T-helper 17 cell (primary cell): ENCODE measurements at regions not wholly inside any gene's neighbourhood (a gene's known extent, or its start where the extent isn't known, plus 50 kb on each side); places are given as distances from the start of the nearest gene placed in this dataset.
"Not testable (repeated sequence)": the region's sequence is repeated elsewhere in the genome, so short reads cannot be mapped to it uniquely, and the experiment has no call there.

Experiments used
- ATAC-seq: fragments of 150-1000 bp; cut with Tn5 transposase; 2 replicates; pipeline ENCODE4 v1.10.0; 2021; ENCODE audit warnings: mild to moderate bottlenecking, moderate library complexity
- DNase-seq, 3 donors: peaks; one replicate each; pipeline versions ENCODE4 v3.0.0 to v3.0.0-alpha.2; 2020 to 2021
- H3K9me3 ChIP-seq: one replicate; pipeline ENCODE4 v1.7.0; 2013; ENCODE audit warnings: low read length, mild to moderate bottlenecking; ENCODE audit not compliant: control insufficient read depth, poor library complexity, severe bottlenecking
- H3K27ac Mint-ChIP-seq: one replicate; pipeline ENCODE4 v1.8.0; 2022; ENCODE audit warnings: mild to moderate bottlenecking, moderate library complexity, mixed read lengths
- H3K27me3 Mint-ChIP-seq: one replicate; pipeline ENCODE4 v1.8.0; 2022; ENCODE audit warnings: mixed read lengths
- H3K36me3 Mint-ChIP-seq: one replicate; pipeline ENCODE4 v1.8.0; 2022; ENCODE audit warnings: low read depth, mixed read lengths
- H3K4me1 Mint-ChIP-seq: one replicate; pipeline ENCODE4 v1.8.0; 2022; ENCODE audit warnings: mild to moderate bottlenecking, mixed read lengths
- H3K4me3 Mint-ChIP-seq: one replicate; pipeline ENCODE4 v1.8.0; 2022; ENCODE audit warnings: mild to moderate bottlenecking, moderate library complexity, mixed read lengths

- not testable (repeated sequence) for H3K4me1 Mint-ChIP-seq, H3K27me3 Mint-ChIP-seq, ATAC-seq, H3K36me3 Mint-ChIP-seq, DNase-seq, H3K27ac Mint-ChIP-seq, H3K9me3 ChIP-seq, H3K4me3 Mint-ChIP-seq
These were observed 205.1 kb downstream of the NPIPB11 start for GRCh38 chr16:29201296-29202024.

- H3K4me3 Mint-ChIP-seq, H3K4me1 Mint-ChIP-seq, ATAC-seq, H3K36me3 Mint-ChIP-seq, H3K27ac Mint-ChIP-seq, H3K9me3 ChIP-seq, H3K27me3 Mint-ChIP-seq, DNase-seq: not testable (repeated sequence)
These were observed 205.8 kb downstream of the NPIPB11 start for GRCh38 chr16:29200681-29201080.

GRCh38 chr16:29200135-29200601 is 206.3 kb downstream of the NPIPB11 start:
- not testable (repeated sequence) for H3K27ac Mint-ChIP-seq, DNase-seq, H3K4me1 Mint-ChIP-seq, H3K27me3 Mint-ChIP-seq, H3K36me3 Mint-ChIP-seq, ATAC-seq, H3K9me3 ChIP-seq, H3K4me3 Mint-ChIP-seq

GRCh38 chr16:29199626-29200025 is 206.9 kb downstream of the NPIPB11 start:
- not testable (repeated sequence) for H3K9me3 ChIP-seq, H3K4me3 Mint-ChIP-seq, H3K27me3 Mint-ChIP-seq, DNase-seq, ATAC-seq, H3K4me1 Mint-ChIP-seq, H3K36me3 Mint-ChIP-seq, H3K27ac Mint-ChIP-seq

- H3K4me1 Mint-ChIP-seq, result peaks cover 2% of the 10 kb centered on the region
- H3K36me3 Mint-ChIP-seq, result peaks cover 2% of the 10 kb centered on the region
- no peaks in the 10 kb centered on the region for H3K9me3 ChIP-seq
- no peak overlapping the region for H3K27ac Mint-ChIP-seq
- no peaks in the 10 kb centered on the region for H3K27me3 Mint-ChIP-seq
- H3K4me3 Mint-ChIP-seq, result no peak overlapping the region
- DNase-seq (no peak), ATAC-seq (no peak)
These were observed 207.6 kb downstream of the NPIPB11 start for GRCh38 chr16:29198731-29199521.

GRCh38 chr16:29198231-29198630 is 208.3 kb downstream of the NPIPB11 start:
- ATAC-seq, result no peak
- no peak for DNase-seq
- H3K27me3 Mint-ChIP-seq, result no peaks in the 10 kb centered on the region
- no peak overlapping the region for H3K27ac Mint-ChIP-seq
- peaks cover 2% of the 10 kb centered on the region for H3K36me3 Mint-ChIP-seq
- no peaks in the 10 kb centered on the region for H3K9me3 ChIP-seq
- H3K4me3 Mint-ChIP-seq, result no peak overlapping the region
- peaks cover 2% of the 10 kb centered on the region for H3K4me1 Mint-ChIP-seq

- H3K27ac Mint-ChIP-seq, H3K27me3 Mint-ChIP-seq, ATAC-seq, DNase-seq, H3K36me3 Mint-ChIP-seq, H3K4me3 Mint-ChIP-seq, H3K9me3 ChIP-seq, H3K4me1 Mint-ChIP-seq: not testable (repeated sequence)
These were observed 208.9 kb downstream of the NPIPB11 start for GRCh38 chr16:29197494-29198100.

- H3K4me1 Mint-ChIP-seq, H3K27me3 Mint-ChIP-seq, H3K9me3 ChIP-seq, H3K4me3 Mint-ChIP-seq, H3K27ac Mint-ChIP-seq, H3K36me3 Mint-ChIP-seq, DNase-seq, ATAC-seq: not testable (repeated sequence)
These were observed 209.8 kb downstream of the NPIPB11 start for GRCh38 chr16:29196746-29197145.

- H3K36me3 Mint-ChIP-seq, H3K27me3 Mint-ChIP-seq, H3K27ac Mint-ChIP-seq, H3K4me3 Mint-ChIP-seq, ATAC-seq, DNase-seq, H3K9me3 ChIP-seq, H3K4me1 Mint-ChIP-seq: not testable (repeated sequence)
These were observed 210.4 kb downstream of the LAT start for GRCh38 chr16:29195116-29195872.

GRCh38 chr16:29194185-29194844 is 209.5 kb downstream of the LAT start:
- H3K36me3 Mint-ChIP-seq, H3K27ac Mint-ChIP-seq, H3K4me1 Mint-ChIP-seq, ATAC-seq, H3K9me3 ChIP-seq, DNase-seq, H3K27me3 Mint-ChIP-seq, H3K4me3 Mint-ChIP-seq: not testable (repeated sequence)

GRCh38 chr16:29193634-29194033 is 208.8 kb downstream of the LAT start:
- not testable (repeated sequence) for H3K9me3 ChIP-seq, H3K27ac Mint-ChIP-seq, H3K4me3 Mint-ChIP-seq, H3K27me3 Mint-ChIP-seq, H3K4me1 Mint-ChIP-seq, DNase-seq, H3K36me3 Mint-ChIP-seq, ATAC-seq

GRCh38 chr16:29193248-29193574 is 208.4 kb downstream of the LAT start:
- not testable (repeated sequence) for H3K36me3 Mint-ChIP-seq, H3K4me1 Mint-ChIP-seq, H3K4me3 Mint-ChIP-seq, ATAC-seq, H3K27me3 Mint-ChIP-seq, H3K27ac Mint-ChIP-seq, DNase-seq, H3K9me3 ChIP-seq
